Kidney epithelial cell (primary cell): ENCODE measurements at regions not wholly inside any gene's neighbourhood (a gene's known extent, or its start where the extent isn't known, plus 50 kb on each side); places are given as distances from the start of the nearest gene placed in this dataset.

Source experiments
- DNase-seq: peaks from one replicate; pipeline ENCODE4 v3.0.0-alpha.2; 2010; ENCODE audit warnings: low read depth
- H3K27me3 ChIP-seq: 2 replicates; pipeline ENCODE4 v1.6.0; 2011; ENCODE audit warnings: low read length; ENCODE audit not compliant: control insufficient read depth, insufficient read depth
- H3K36me3 ChIP-seq: 2 replicates; pipeline ENCODE4 v1.5.1; 2011; ENCODE audit warnings: low read length; ENCODE audit not compliant: control insufficient read depth, insufficient read depth
- H3K4me3 ChIP-seq: 2 replicates; pipeline ENCODE4 v1.5.1; 2011; ENCODE audit warnings: low read depth, mild to moderate bottlenecking, control low read depth, low read length
- CTCF ChIP-seq: IDR thresholded peaks from 2 replicates; pipeline ENCODE4 v1.5.1; 2011; ENCODE audit warnings: mild to moderate bottlenecking, moderate library complexity, low read length, control low read depth, inconsistent platforms; ENCODE audit not compliant: insufficient read depth, poor library complexity, severe bottlenecking

GRCh38 chr16:52078716-52079655 is 468.0 kb downstream of the TOX3 start:
- Histone ChIP-seq H3K27me3 (no peaks in the 10 kb centered on the region), H3K4me3 (no peak overlapping the region), H3K36me3 (no peaks in the 10 kb centered on the region)
- no peak for TF ChIP-seq CTCF
- no peak for DNase-seq

- DNase-seq = no peak
- Histone ChIP-seq H3K36me3 (no peaks in the 10 kb centered on the region), H3K4me3 (no peak overlapping the region), H3K27me3 (no peaks in the 10 kb centered on the region)
- no peak for TF ChIP-seq CTCF
Measured at GRCh38 chr16:52077607-52078006, 469.3 kb downstream of the TOX3 start.

GRCh38 chr16:52076801-52077201 is 470.1 kb downstream of the TOX3 start:
- no peaks in the 10 kb centered on the region for H3K36me3 ChIP-seq
- DNase-seq = no peak
- no peak for TF ChIP-seq CTCF

GRCh38 chr16:52076332-52076731 is 470.6 kb downstream of the TOX3 start:
- Histone ChIP-seq H3K4me3 (no peak overlapping the region), H3K27me3 (no peaks in the 10 kb centered on the region), H3K36me3 (no peaks in the 10 kb centered on the region)
- TF ChIP-seq CTCF = no peak
- DNase-seq = no peak

More at GRCh38 chr16:52076801-52077201, 470.1 kb downstream of the TOX3 start:
- no peak overlapping the region for H3K4me3 ChIP-seq
- no peaks in the 10 kb centered on the region for H3K27me3 ChIP-seq

- DNase-seq = no peak
- Histone ChIP-seq H3K4me3 (no peak overlapping the region), H3K36me3 (no peaks in the 10 kb centered on the region), H3K27me3 (no peaks in the 10 kb centered on the region)
- TF ChIP-seq CTCF = no peak
Measured at GRCh38 chr16:52074133-52074532, 472.8 kb downstream of the TOX3 start.

GRCh38 chr16:52073024-52073423 is 473.9 kb downstream of the TOX3 start:
- no peak for TF ChIP-seq CTCF
- H3K4me3 ChIP-seq = no peak overlapping the region
- no peak for DNase-seq
- H3K27me3 ChIP-seq = no peaks in the 10 kb centered on the region
- no peaks in the 10 kb centered on the region for H3K36me3 ChIP-seq
